Spleen (tissue), 7 donors: ENCODE measurements at regions not wholly inside any gene's neighbourhood (a gene's known extent, or its start where the extent isn't known, plus 50 kb on each side); places are given as distances from the start of the nearest gene placed in this dataset.

Experiments used
- CTCF ChIP-seq, 11 experiments: fragments of 200-600 bp in 7 of 11; fragments of 450-650 bp in 4 of 11; sonication (generic) in 4 of 11; IDR thresholded peaks in 8 of 11; conservative IDR thresholded peaks in 3 of 11; 1 replicate in 7 of 11; 2 replicates in 4 of 11; pipeline versions ENCODE4 v1.4.0 to v1.8.0; 2016 to 2021; ENCODE audit warnings: antibody characterized with exemption in 11 of 11, inconsistent platforms in 4 of 11, mild to moderate bottlenecking in 1 of 11
- POLR2A ChIP-seq, 3 donors: fragments of 450-650 bp; IDR thresholded peaks; one replicate each; pipeline ENCODE4 v1.5.1; 2017; ENCODE audit warnings: antibody characterized with exemption in 3 of 3, mild to moderate bottlenecking in 1 of 3
- POLR2AphosphoS5 ChIP-seq, 3 donors: sonication (generic); formaldehyde crosslinking; IDR thresholded peaks; one replicate each; pipeline ENCODE4 v1.5.1; 2017; ENCODE audit warnings: antibody characterized with exemption in 3 of 3
- donor health status: DM: no; HTN: no; CAD: no; lungs with moderate emphysema.
- donor health status: DM: no; HTN: no; CAD: no.
- donor health status: DM: no; HTN: no; CAD: no.

DNA sequence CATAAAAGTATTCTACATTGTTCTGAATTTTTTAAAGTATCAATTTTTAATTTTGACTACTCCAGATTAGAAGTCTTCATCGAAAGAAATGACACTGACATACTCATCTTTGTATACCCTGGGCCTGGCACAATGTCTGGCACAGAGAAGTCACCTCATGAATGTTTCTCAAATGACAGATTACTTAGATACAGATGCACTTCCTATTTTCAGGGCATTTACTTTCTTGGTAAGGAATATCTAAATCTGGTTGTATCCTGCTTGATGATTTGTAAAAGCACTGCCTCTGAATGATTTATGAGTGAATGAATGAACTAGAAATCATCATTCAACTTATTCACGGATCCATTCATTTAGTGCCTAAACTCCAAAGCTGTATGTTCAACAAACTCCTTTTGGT is 1784.7 kb downstream of the LRRC4C start:
- TF ChIP-seq CTCF (IDR thresholded peaks at IDR 0.05 in 8 of 11, conservative IDR thresholded peaks at IDR 0.05 in 3 of 11) (no peak), POLR2AphosphoS5 (IDR thresholded peaks at IDR 0.05) (no peak), POLR2A (IDR thresholded peaks at IDR 0.05) (no peak)
